GM12865 (cell line): ENCODE measurements at regions not wholly inside any gene's neighbourhood (a gene's known extent, or its start where the extent isn't known, plus 50 kb on each side); places are given as distances from the start of the nearest gene placed in this dataset.

Source experiments
- DNase-seq: peaks from one replicate; pipeline ENCODE4 v3.0.0; 2010; ENCODE audit warnings: low read depth
- H3K4me3 ChIP-seq: 2 replicates; pipeline ENCODE4 v1.5.1; 2011; ENCODE audit warnings: mild to moderate bottlenecking, low read depth, low read length, control low read depth
- CTCF ChIP-seq: IDR thresholded peaks from 2 replicates; pipeline ENCODE4 v1.5.1; 2011; ENCODE audit warnings: low read length, control low read depth, low read depth, inconsistent platforms; ENCODE audit not compliant: insufficient read depth; ENCODE audit errors: missing control alignments

DNA sequence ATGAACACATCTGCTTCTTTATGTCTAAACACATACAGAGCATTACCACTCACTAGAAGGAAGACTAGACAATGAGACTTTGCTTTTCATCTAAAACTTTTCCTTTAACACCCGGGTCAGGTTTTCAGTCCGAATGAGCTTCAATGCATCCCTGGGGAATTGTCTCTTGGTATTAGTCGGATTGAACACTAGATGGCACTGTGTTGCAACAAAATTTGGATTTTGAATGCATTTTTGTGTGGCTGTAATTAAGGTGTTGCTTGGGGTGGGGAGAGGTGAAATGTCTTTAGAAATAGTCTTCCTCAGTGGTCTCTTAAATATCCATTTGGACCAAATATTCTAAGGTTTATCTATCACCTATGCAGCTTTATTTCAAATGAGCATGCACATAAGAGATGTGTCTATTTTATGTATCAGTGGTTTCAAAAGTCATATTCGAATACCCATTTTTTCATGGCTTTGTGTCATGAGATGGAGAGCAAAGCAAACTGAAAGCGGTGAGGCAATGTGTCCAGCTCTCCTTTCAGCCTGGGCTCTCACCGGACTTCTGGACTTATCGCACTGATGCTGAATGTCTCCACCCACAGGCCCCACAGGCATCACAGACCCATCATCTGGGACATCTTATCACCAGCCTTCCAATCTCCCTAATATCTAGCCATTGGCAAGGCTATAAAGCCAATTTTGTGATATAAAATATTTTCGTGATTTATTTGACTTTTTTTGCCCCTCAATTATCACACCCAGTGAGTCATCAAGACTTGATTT is 510.3 kb downstream of the RNF144A start:
- no peak overlapping the region for H3K4me3 ChIP-seq
- peak; percentile 76 for DNase-seq
- peak; percentile 60 for TF ChIP-seq CTCF

DNA sequence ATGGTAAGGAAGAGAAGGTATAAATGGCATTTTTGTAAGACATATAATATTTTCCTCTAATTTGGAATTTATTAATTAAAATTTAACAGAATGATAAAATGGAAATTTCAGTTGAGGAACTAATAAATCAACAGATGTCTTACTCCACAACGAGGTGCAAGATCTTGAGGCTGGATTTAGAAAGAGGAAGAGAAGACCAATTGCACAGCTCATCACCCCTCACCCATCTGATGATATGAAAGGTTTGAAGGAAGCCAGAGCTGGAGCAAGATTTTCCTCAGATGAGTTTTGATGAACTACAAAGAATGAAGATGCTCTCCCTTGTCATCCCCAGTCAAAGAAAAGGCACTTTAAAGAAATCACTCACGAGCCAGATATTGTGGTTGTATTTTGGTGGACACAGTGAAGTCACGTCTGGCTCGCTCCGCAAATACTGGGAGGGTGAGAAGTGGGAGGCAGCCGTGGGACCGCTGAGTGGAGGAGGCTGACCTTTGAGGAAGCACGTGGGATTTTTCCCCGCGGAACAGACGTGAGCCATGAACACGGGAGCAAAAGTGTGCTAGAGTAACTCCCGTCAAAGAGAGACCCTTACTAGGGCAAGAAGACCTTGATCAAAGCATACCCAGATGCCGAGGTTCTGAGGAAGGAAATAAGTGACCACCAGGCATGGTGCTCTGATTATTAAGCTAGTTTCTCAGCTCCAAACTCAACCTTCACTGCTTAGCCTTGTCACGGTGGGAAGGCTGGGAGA is 511.4 kb downstream of the RNF144A start:
- no peak for DNase-seq
- TF ChIP-seq CTCF: no peak
- H3K4me3 ChIP-seq: no peak overlapping the region

GRCh38 chr2:7429733-7430132 is 512.5 kb downstream of the RNF144A start:
- TF ChIP-seq CTCF: no peak
- no peak for DNase-seq
- H3K4me3 ChIP-seq: no peak overlapping the region

- no peak for DNase-seq
- no peak for TF ChIP-seq CTCF
- peak overlapping the region; percentile 43; the same call in 1 of the 2 replicates for H3K4me3 ChIP-seq
These were observed 513.2 kb downstream of the RNF144A start for GRCh38 chr2:7430421-7430868.

DNA sequence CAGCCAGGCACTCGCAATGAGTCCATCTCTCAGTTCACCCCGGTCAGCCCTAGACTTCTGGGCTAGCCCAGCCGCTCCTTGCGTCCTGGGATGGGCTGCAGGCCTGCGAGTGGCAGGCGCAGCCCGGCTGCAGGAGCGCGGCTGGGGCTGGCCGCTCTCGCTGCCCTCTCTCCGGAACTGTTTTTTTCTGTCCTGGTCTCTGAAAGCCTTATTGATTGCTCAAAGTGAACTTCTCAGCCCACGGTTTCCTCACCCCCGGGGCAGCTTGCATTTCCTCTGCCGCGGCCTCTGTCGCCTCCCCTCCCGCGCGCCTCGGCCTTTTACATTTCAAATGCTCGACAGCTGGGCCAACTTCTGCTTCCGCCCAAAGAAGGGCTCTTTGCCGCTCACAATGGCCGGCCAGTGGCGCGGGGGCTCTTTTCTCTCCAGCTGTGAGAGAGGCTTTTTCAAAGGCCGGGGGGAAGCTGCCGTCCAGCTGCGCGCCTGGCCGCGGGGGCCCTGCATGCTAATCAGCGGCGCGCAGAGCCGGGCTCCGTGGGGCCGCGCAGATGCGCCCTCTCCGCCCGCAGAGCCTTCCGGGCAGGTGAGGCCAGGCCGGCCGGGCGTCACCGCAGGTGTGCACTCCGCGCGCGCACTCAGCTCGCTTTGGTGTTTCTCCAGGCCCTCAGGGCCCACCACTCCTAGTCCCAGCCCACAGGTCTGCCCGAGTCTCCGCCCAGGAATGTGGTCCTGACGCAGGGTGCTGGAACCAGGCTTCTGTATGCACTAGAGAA is 513.8 kb downstream of the RNF144A start:
- TF ChIP-seq CTCF: no peak
- peak; percentile 82 for DNase-seq
- peak overlapping the region; percentile 43 for H3K4me3 ChIP-seq

DNA sequence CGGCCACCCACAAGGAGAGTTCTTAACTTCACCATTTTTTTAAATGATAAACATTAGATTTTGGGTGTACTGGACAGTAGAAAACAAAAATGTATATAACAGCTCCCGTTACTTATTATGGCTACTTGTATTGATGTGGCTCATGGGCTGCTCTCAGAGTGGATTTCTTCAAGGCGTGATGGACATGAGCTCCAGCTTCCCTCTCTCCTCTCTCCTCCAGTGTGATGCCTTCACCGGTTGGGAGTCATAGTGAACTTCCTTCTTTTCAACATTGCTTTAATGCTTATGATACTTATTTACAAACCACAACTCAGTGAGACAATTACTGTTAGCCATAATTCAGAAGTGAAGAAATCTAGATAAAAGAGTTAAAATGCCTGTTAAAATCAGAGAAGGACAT is 515.2 kb downstream of the RNF144A start:
- no peak overlapping the region for H3K4me3 ChIP-seq
- DNase-seq: no peak
- no peak for TF ChIP-seq CTCF
